NCI-H2227 treated with DMSO at 0.1 percent for 48 hours (cell line): ENCODE measurements at regions not wholly inside any gene's neighbourhood (a gene's known extent, or its start where the extent isn't known, plus 50 kb on each side); places are given as distances from the start of the nearest gene placed in this dataset.
"Not testable (repeated sequence)": the region's sequence is repeated elsewhere in the genome, so short reads cannot be mapped to it uniquely, and the experiment has no call there.

ENCODE experiments used
- DNase-seq: peaks from one replicate; lab custom pipeline; 2025; lab: John Stamatoyannopoulos, UW

- no peak for DNase-seq
Measured at GRCh38 chr4:3612934-3613333, 80.7 kb upstream of the LRPAP1 start.

- no peak for DNase-seq
Measured at GRCh38 chr4:3612281-3612680, 80.1 kb upstream of the LRPAP1 start.

DNA sequence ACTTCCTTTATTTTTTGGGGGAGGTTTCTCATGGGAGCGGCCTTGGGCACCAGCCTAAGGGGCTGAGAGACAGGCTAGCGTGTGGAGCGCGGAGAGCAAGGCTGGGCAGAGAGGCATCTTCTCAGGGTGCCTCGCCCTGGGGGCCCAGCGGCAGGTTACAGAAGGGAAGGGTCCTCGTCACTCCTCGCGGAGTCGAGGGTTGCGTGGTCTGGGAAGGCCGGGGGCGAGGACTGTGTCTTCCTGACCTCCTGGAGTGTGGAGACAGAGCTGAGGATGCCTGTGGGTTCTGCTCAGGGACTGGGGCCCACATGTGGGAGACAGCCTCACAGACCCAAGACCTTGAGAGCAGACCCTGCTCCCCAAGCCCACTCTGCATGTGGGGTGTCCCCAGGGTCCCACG is 79.6 kb upstream of the LRPAP1 start:
- DNase-seq: no peak

DNA sequence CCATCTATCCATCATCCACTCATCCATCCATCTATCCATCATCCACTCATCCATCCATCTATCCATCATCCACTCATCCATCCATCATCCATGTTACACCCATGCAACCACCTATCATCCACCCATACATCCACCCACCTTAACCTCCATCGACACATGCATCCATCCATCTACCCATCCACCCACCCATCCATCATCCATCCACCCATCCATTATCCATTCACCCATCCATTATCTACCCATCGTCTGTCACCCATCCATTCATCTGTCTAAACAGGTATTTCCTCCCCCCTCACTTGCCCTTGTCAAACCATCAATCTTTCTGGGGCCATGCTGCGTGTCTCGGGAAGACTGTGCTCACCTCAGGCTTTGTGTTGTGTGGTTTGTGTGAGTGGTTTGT is 78.6 kb upstream of the LRPAP1 start:
- DNase-seq: not testable (repeated sequence)

DNA sequence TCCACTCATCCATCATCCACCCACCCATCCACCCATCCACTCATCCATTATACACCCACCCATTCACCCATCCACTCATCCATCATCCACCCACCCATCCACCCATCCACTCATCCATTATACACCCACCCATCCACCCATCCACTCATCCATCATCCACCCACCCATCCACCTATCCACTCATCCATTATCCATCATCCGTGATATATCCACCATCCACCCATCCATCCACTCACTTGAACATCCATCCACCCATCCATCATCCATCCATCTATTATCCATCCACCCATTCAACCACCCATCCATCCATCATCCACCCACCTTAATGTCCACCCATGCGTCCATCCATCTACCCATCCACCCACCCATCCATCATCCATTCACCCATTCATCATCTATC is 77.7 kb upstream of the LRPAP1 start:
- DNase-seq: not testable (repeated sequence)

GRCh38 chr4:3607690-3608552 is 75.7 kb upstream of the LRPAP1 start:
- DNase-seq: no peak

- DNase-seq: not testable (repeated sequence)
Measured at GRCh38 chr4:3606850-3607249, 74.6 kb upstream of the LRPAP1 start.

DNA sequence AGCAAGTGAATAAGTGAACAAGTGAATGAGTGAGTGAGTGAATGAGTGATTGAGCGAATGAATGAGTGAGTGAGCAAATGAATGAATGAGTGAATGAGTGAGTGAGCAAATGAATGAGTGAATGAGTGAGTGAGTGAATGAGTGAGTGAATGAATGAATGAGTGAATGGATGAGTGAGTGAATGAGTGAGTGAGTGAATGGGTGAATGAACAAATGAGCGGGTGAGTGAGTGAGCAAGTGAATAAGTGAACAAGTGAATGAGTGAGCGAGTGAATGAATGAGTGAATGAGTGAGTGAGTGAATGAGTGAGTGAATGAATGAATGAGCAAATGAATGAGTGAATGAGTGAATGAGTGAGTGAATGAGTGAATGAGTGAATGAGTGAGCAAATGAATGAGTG is 74.0 kb upstream of the LRPAP1 start:
- not testable (repeated sequence) for DNase-seq

- DNase-seq: no peak
Measured at GRCh38 chr4:3605491-3605890, 73.3 kb upstream of the LRPAP1 start.

GRCh38 chr4:3602886-3603645 is 70.8 kb upstream of the LRPAP1 start:
- DNase-seq: not testable (repeated sequence)

- DNase-seq: no peak
Measured at GRCh38 chr4:3601992-3602391, 69.8 kb upstream of the LRPAP1 start.

DNA sequence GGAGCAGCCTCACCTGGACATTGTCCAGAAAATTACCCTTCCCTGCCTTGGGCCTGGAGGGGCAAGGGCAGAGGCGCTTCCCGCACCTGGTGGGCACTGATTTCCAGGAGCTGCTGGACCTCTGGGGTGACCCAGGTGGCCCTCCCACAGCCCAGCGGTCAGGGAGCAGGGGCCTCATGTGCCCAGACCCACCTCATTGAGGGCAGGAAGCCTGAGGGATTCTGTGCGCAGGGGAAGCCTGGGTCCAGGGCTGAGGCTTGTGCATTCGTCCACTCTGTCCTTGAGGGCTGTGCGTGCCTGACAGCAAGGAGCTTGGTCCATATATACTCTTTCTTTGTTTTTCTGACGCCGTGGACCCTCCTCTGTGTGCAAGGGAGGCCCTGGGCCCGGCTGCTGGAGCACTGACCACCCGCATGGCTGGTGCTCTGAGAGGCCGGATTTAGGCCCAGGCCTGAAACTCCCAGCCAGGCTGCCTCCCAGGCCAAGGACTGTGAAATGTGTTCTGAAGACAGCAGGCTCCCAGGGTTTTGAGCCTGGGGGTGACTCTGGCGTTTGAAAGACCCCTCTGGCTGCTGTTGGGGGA is 69.0 kb upstream of the LRPAP1 start:
- DNase-seq: not testable (repeated sequence)

- no peak for DNase-seq
Measured at GRCh38 chr4:3599951-3600350, 67.7 kb upstream of the LRPAP1 start.

GRCh38 chr4:3598695-3599227 is 66.5 kb upstream of the LRPAP1 start:
- DNase-seq: no peak

GRCh38 chr4:3597896-3598505 is 65.8 kb upstream of the LRPAP1 start:
- DNase-seq: not testable (repeated sequence)

- not testable (repeated sequence) for DNase-seq
Measured at GRCh38 chr4:3596957-3597733, 64.9 kb upstream of the LRPAP1 start.

DNA sequence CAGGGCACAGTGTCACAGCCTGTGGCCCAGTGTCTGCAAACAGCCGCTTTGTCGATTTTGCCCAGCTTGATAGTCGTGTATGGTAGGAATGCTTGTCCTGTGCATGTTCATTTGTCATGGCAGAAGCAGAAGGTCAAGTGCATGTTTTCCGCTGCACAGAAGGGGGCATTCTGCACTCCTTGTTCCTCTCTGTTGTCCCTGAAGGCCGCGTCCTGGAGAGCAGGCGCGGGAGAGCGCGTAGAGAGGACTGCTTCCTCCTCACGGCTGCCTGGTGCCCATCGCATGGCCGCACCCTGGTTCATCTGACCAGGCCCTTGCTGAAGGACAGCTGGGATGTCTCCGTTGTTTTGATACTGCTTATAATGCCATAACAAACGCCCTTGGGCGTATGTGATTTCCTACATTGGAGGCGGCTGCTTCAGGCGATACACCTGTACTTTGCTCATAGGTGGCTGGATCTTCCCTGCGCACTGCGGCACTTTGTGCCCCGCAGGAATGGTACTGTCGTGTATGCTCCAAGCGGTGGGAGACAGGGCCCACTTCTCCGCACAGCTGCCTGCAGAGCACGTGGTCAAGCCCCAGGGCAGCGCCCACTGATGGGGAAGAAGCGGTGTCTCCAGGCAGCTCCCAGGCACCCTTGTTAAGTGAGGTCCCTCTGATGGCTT is 63.5 kb upstream of the LRPAP1 start:
- DNase-seq: not testable (repeated sequence)

DNA sequence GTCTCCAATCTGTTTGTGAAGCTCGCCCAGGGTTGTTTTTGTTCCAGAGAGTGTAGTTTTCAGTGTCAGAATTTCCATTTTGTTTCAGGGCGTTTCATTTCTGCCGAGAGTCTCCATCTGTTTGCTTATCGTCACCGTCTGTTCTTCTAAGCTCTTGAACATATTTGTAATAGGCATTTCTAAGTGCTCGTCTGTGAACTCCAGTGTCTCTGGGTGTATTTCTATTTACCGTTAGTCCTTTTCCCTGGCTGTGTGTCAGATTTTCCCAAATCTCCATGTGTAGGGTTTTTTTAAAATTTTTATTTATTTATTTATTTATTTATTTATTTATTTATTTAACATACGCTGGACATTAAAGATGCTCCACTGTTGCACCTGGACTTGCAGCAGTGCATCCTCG is 62.5 kb upstream of the LRPAP1 start:
- not testable (repeated sequence) for DNase-seq

DNA sequence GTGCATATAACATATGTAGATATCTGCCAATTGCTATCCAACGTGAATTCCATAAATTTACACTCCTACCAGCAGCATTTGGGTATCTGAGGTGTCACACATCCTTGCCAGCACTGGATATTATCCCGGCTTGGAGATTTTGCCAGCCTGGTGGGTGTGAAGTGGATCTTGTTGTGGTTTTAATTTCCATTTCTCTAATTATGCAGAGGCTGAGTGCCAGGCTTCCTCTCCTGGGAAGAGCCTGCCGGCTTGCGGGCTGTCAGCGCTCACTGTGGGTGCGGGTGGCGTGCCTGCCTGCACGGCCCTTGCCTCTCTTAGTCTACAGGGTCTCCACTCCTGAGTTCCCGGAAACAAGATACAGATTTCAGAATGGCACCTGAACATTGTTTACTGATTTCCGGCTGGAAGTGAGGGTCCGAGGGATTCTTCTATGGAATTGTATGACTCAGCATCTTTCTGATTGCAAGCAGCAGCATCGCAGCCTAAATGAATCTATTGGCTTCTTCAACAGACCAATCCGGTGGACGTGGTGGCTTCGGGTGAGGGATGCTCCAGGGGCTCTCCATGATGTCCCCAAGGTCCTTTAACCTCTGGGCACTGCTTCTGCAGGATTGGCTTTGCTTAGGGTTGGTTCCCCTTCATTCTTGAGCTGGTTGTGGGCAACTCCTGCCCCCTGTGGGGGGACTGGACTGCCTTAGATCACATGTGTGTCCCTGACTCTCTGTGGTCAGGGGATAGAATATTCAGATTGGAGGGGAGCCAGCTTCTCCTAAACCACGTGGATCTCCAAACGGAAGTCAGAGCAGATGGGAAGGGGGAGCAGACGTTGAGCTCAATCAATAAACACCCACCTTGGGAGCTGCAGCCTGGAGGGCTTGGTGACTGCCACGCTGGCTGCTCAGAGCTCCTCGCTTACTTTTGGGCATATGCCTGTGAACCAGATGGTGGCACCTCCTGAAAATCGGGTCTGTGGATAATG is 58.0 kb upstream of the LRPAP1 start:
- not testable (repeated sequence) for DNase-seq
